HG02884 (cell line): ENCODE measurements at regions not wholly inside any gene's neighbourhood (a gene's known extent, or its start where the extent isn't known, plus 50 kb on each side); places are given as distances from the start of the nearest gene placed in this dataset.

Experiments used
- ATAC-seq: cut with Tn5 transposase; IDR thresholded peaks from one replicate; pipeline ENCODE4 v1.9.1; 2021; ENCODE audit warnings: mild to moderate bottlenecking, moderate library complexity; ENCODE audit not compliant: unreplicated experiment

DNA sequence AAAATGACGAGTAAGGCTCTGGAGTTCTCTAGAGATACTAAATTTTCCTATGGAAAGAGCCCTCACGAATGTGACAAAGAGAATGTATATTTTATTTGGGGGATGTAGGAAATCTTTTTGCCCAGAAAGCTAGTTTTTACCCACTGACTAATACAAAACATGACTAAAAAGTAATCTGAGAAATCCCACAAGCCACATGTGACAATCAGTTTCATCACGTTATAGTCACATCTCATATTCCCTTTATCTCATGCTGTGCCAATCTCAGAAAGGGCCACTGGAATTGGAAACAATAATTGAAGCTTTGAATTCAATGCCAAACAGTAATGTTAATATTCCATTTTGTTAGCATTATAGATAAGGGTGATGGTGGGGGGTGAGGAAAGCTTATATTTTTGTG, 509.0 kb upstream of the GOLIM4 start:
- ATAC-seq = no peak

GRCh38 chr3:168598250-168598649, 502.5 kb upstream of the GOLIM4 start:
- no peak for ATAC-seq

GRCh38 chr3:168596175-168596823, 500.6 kb upstream of the GOLIM4 start:
- no peak for ATAC-seq

GRCh38 chr3:168591587-168591986, 495.9 kb upstream of the GOLIM4 start:
- no peak for ATAC-seq

DNA sequence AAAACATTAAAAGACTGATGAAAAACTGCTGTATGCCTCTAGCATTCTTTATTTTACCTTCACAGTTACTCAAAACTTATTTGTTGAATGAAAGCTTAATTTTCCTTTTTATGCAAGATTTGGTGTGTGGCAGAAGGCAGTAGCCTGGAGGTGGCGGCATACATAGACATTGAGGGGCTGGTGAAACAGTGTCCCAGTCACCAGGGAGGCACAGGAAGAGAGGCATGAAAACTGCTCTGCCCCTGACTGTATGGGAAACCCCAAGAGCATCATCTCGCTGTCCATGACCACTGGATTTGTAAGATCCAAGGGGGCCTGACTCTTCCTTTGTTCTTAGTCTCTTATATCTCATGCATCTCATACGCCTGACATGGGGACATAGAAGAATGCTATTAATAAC, 493.7 kb upstream of the GOLIM4 start:
- ATAC-seq = no peak

- ATAC-seq = peak; percentile 45
These were observed 489.8 kb upstream of the GOLIM4 start for GRCh38 chr3:168585544-168585943.

DNA sequence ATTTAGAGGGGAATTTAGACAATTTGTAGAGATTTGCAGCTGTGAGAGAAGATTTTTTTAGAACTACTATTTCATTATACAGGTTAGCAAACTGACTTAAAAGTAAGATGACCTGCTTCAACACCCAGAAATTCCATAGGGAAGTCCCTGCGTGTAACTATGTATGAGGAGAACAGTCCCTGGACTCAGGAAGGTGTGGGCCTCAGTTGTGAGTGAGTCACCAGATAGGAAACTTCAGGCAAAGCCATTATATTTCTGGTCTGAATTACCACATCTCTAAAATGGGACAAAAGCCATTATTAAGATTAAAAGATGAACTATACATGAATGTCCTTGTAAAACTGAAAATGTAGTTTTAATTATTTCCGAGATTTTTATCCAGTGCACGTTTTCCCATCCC, 488.3 kb upstream of the GOLIM4 start:
- no peak for ATAC-seq

DNA sequence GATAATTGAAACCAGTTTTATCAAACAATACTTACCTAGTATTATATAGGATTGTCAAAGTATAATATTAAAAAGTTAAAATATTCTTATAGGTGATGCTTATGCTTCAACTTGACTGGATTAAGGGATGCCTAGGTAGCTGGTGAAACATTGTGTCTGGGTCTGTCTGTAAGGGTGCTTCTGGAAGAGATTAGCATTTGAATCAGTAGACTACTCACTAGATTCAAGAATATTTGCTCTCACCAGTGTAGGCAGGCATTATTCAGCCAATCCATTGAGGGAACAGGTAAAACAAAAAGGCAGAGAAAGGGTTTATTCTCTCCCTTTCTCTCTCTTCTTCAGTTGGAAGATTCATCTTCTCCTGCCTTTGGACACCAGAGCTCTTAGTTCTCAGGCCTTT, 486.8 kb upstream of the GOLIM4 start:
- no peak for ATAC-seq

DNA sequence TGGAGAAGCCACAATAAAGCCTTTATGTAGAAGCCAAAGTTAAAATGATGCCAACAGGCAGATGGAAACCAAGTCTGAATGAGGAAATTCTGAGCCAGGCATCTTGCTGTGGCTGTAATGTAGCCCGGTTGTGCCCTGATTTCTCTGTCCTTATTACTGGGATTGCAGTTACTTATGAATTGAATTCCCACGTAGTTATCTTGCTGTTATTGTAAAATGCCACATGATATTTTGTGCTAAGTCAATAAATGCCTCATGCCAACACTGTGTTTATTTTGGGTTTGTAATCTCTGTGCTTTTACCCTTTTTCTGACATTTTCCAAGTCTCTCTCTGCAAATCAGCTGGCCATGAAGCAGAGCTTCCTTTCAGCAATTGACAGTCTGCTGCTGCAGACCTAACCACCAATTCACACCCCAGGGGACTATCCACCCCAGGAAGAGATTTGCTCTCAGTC, 486.1 kb upstream of the GOLIM4 start:
- ATAC-seq = no peak

- ATAC-seq = no peak
These were observed 483.3 kb upstream of the GOLIM4 start for GRCh38 chr3:168579010-168579409.

DNA sequence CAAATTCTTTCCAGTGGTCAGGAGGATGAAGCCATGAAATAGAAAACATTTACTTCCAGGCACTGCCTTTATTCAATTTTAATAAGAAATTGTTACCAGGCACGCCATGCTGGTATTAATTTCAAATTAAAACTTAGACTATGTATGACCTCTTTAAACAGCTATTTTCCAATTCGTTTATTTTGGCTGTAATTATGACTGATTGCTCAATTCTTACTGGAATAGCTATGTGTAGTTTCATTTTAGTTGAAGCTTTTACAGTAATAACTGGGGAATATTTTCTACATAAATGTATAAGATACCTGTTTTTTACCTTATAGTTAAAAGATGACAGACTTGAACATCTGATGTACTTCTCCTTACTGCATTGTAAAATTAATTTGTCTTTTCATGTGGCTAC, 480.0 kb upstream of the GOLIM4 start:
- ATAC-seq = no peak

DNA sequence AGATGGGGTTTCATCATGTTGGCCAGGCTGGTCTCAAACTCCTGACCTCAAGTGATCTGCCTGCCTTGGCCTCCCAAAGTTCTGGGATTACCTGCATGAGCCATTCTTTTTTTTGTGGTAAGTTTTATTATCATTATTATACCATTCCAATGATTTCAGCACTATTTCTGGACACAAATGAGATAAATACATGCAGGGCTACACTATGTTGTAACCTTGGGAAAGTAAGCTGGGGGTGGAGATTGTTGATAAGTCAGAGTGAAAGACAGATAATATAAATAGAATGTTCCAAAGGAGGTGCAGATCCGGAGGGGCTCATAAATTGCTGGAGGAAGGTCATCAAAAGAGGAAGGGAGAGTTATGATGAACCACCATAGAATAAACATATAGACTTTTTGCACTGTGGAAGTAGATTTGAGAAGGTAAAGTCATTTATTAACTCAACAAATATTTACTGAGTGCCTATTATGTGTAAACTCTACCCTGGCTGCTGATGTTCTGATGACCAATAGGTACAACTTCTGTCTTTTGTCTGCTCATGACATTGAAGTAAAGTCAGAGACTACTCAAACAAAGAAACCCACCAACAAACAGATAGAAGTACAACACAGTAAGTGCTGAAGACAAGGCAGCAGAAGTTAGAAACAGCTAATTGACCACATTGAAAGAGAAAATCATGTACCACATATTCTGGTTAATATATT, 478.9 kb upstream of the GOLIM4 start:
- ATAC-seq = no peak

GRCh38 chr3:168570404-168571155, 474.9 kb upstream of the GOLIM4 start:
- no peak for ATAC-seq

- peak; percentile 47 for ATAC-seq
These were observed 463.1 kb upstream of the GOLIM4 start for GRCh38 chr3:168558728-168559411.

GRCh38 chr3:168552251-168552650, 456.5 kb upstream of the GOLIM4 start:
- ATAC-seq = no peak

DNA sequence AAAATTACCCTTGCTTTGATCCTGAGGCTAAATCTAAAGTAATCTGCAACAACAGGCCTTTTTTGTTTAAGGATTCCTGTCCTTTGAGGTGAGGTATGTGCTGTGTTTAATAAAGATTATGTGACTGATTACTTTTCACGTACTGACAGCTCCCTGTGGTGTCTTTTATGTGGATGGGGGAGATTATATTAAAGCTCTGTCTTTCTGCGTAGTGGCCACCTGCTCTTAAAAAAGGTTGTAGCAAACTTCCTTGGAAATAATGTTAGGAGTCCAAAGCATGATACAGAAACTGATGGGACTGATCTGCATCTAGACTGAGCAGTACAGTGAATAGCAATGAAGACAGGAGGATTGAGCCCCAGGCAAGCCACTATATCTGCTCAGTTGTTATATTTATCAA, 453.0 kb upstream of the GOLIM4 start:
- no peak for ATAC-seq

GRCh38 chr3:168546707-168547106, 451.0 kb upstream of the GOLIM4 start:
- ATAC-seq = no peak

- ATAC-seq = no peak
These were observed 449.9 kb upstream of the GOLIM4 start for GRCh38 chr3:168545591-168545990.

GRCh38 chr3:168544097-168544957, 448.6 kb upstream of the GOLIM4 start:
- ATAC-seq = no peak

GRCh38 chr3:168540726-168541125, 445.0 kb upstream of the GOLIM4 start:
- no peak for ATAC-seq
